Fibroblast of pulmonary artery (primary cell): ENCODE measurements at regions not wholly inside any gene's neighbourhood (a gene's known extent, or its start where the extent isn't known, plus 50 kb on each side); places are given as distances from the start of the nearest gene placed in this dataset.

Source experiments
- DNase-seq: peaks from one replicate; pipeline ENCODE4 v3.0.0-alpha.2; 2010; ENCODE audit warnings: low read depth
- H3K4me3 ChIP-seq: replicated peaks from 2 replicates; pipeline ENCODE4 v1.5.1; 2011; ENCODE audit warnings: low read depth, mild to moderate bottlenecking, control low read depth, low read length, moderate library complexity
- TF ChIP-seq, protein P1 (sequence below): IDR thresholded peaks from 2 replicates; pipeline ENCODE4 v1.5.1; 2011; ENCODE audit warnings: mild to moderate bottlenecking, control low read depth, low read length, inconsistent platforms; ENCODE audit errors: missing control alignments

DNA sequence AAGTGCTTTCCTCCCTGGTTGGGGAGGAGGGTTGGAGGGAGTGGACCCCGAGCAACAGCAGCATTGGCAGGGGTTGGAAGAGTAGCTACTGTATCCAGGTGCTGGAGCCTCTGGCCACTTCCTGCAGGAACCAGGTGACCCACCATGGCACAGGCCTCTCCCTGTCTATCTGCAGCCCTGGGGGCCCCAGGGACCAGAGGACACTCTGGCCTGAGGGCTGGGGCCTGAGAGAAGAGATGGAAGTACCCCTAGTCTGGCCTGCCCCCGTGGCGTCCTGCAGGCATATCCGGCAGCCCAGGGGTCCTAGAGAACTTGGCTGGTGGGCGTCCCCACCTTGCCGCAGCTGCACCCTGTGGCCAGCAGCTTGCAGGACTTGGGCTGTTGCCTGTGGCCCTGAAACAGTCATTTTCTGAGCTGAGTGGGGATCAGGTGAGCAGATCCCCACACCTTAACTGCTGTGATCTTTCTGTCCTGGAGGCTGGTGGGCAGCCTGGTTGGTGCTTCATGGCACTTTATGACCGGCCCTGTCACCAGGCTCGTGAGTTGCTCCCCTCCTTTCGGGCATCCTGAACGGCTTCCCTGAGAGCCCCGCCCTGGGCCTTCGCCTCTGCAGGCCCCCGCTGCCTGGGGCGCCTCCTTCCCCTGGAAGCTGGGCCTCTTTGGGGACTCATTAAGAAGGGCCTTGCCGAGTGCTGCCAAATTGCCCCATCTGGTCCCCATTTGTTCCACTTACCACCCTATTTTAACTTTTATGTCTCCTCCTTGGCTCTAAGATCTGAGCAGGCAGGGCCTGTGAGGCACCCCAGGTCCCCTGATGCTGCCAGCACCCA, 298.6 kb downstream of the SEC14L1 start:
- no peak overlapping the region for H3K4me3 ChIP-seq
- no peak for DNase-seq
- TF ChIP-seq, protein P1, sequence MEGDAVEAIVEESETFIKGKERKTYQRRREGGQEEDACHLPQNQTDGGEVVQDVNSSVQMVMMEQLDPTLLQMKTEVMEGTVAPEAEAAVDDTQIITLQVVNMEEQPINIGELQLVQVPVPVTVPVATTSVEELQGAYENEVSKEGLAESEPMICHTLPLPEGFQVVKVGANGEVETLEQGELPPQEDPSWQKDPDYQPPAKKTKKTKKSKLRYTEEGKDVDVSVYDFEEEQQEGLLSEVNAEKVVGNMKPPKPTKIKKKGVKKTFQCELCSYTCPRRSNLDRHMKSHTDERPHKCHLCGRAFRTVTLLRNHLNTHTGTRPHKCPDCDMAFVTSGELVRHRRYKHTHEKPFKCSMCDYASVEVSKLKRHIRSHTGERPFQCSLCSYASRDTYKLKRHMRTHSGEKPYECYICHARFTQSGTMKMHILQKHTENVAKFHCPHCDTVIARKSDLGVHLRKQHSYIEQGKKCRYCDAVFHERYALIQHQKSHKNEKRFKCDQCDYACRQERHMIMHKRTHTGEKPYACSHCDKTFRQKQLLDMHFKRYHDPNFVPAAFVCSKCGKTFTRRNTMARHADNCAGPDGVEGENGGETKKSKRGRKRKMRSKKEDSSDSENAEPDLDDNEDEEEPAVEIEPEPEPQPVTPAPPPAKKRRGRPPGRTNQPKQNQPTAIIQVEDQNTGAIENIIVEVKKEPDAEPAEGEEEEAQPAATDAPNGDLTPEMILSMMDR = no peak

DNA sequence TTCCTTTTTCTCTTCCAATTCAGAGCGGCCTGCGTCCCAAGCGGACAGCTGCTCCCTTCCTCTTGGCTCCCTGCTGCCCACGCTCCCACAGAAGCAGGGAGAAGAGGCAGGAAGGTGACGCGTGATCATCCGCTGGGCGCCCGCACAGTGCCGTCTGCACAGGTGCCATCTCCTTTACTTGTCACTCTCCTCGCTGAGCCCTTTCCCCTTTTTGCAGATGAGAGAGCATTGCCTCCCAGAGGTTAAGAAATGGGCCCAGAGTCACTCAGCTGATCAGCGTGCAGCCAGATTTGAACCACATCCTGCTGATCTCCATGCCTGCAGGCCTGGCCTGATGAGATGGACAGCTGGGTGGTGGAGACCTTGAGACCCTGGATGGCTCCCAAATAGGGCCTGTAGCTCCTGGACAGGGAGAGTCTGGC, 299.8 kb downstream of the SEC14L1 start:
- TF ChIP-seq, protein P1 = no peak
- H3K4me3 ChIP-seq = no peak overlapping the region
- DNase-seq = no peak

DNA sequence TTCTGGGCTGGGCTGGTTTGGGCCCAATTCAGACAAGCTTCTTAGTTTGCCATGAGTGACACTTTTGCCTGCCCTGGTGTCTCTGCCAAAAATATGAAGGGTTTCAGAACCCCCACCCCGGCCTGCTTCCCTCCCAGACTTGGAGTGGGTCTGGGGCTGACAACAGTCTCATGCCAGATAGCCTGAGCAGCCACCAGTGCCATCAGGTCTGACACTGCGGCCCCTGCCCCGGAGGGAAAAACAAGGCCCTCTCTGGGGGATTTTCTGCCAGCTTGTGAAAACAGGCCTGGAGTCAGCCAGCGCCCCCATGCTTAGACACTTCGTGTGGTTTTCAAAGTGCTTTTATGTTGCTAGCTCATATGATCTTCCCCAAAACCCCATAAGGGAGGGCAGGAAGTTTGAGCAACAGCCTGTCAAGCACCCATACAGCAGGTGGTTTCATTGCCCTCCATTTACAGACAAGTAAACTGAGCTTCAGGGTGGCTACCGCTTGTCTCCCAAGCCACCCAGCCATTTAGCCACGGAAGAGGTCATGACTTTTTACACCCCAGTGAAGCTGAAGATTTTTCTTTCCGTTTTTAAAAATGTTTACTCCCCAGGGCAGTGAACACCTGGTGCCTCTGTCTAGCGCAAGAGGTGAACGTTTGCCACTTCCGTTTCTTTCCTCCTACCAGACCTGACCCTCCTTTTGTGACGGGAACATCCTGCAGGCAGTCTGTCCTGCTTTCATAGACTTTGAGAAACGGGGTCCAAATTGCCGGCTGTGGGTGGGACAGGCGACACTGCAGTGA, 300.6 kb downstream of the SEC14L1 start:
- no peak overlapping the region for H3K4me3 ChIP-seq
- no peak for DNase-seq
- TF ChIP-seq, protein P1 = no peak

DNA sequence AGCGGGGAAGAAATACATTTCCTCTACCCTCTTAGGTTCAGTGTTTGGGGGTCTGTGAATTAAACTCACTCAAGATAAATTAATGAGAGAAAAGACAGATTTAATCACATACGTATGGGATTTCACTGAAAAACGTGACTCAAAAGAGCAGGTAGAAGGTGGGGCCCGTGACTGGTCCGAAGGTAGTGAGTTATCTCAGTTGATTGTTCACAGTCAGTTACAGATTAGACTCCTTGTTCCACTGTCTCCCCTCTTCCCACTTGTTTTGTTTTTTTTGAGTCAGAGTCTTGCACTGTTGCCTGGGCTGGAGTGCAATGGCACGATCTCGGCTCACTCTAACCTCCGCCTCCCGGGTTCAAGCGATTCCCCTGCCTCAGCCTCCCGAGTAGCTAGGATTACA, 301.2 kb downstream of the SEC14L1 start:
- TF ChIP-seq, protein P1 = no peak
- DNase-seq = no peak
- no peak overlapping the region for H3K4me3 ChIP-seq

DNA sequence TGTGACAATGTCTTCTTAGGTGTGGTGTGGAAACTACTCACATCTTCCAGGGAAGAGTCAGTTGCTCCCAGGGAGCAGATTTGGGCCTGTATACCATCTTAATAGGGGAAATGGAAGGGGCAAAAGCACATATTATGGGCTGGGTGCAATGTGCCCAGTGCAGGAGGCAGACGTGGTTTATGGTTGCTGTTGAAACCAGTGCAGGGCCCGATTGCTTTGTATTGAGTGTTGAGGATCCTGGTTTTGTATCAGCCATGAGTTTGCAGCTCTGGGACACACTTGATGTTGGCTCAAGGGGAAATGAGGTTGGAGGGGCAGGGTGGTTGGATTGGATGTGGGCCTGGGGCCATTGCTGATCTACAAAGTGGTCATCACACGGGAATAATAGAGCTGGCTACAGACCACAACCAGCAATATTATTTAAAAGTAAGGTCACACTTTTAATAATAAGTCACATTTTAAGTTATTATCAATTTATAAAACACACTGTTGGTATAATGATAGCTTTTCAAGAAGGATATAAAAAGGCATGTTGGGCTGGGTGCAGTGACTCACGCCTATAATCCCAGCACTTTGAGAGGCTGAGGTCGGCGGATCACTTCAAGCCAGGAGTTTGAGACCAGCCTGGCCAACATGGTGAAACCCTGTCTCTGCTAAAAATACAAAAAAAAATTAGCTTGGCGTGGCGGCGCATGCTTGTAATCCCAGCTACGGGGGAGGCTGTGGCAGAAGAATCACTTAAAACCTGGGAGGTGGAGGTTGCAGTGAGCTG, 302.4 kb downstream of the SEC14L1 start:
- TF ChIP-seq, protein P1 = no peak
- no peak overlapping the region for H3K4me3 ChIP-seq
- DNase-seq = no peak

DNA sequence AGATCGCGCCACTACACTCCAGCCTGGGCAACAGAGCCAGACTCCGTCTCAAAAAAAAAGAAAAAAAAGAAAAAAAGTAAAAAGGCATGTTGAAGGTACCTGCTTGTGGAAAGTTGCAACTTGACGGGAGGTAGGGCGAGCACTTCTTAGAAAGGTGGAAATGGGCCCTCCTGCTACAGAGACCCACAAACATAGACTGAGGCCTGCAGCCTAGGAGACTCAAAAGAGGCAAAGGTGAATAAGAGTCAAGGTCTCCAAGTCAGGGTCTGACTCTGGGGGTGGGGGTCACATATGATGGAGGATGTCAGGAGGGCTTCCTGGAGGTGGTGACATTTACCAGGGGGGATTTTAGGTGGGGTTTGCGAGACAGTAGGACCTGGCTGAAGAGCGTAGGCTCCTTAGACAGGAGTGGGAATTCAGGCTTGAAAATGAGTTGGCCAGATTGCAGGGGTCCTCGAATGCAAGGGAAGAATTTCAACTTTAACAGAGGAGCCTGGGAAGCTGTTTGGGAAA, 303.0 kb downstream of the SEC14L1 start:
- H3K4me3 ChIP-seq = no peak overlapping the region
- no peak for DNase-seq
- TF ChIP-seq, protein P1 = no peak
